GM18861 (cell line): ENCODE measurements at regions not wholly inside any gene's neighbourhood (a gene's known extent, or its start where the extent isn't known, plus 50 kb on each side); places are given as distances from the start of the nearest gene placed in this dataset.

Experiments
- ATAC-seq: cut with Tn5 transposase; IDR thresholded peaks from one replicate; pipeline ENCODE4 v1.9.1; 2021; ENCODE audit not compliant: unreplicated experiment

DNA sequence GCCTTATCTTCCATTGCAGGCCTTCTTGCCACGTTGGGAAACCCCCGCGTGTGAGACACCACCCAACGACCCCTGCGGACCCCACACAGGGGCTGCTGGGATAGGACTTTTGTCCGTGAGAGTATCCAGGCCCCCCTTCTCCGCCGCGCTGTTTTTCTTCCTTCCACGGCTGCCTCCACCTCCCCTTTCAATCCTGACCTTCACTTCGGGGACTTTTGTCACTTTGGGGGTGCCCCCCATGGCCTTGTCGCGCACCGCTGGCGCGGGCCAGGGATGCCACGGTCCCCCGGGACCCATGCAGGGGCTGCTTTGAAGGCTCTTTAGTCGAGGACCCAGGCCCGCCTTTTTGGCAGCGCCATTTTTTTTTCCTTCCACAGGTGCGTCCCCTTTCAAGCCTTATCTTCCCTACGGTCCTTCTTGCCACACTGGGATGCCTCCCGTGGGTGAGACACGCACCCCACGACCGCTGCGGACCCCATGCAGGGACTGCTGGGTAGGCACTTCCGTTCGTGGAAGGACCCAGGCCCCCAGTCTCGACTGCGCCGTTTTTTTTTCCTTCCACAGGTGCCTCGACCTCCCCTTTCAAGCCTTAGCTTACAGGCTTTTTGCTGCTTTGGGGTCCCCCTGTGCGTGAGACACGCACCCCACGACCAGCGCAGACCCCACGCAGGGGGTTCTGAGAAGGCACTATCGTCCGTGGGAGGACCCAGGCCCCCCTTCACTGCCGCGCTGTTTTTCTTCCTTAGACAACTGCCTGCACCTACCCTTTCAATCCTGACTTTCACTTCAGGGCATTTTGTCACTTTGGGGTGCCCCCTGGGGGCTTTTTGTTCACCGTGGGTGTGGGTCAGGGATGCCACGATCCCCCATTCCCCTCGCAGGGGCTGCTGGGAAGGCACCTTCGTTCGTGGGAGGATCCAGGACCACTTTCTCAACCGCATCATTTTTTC, 267.4 kb downstream of the ALG10 start:
- ATAC-seq, result no peak

DNA sequence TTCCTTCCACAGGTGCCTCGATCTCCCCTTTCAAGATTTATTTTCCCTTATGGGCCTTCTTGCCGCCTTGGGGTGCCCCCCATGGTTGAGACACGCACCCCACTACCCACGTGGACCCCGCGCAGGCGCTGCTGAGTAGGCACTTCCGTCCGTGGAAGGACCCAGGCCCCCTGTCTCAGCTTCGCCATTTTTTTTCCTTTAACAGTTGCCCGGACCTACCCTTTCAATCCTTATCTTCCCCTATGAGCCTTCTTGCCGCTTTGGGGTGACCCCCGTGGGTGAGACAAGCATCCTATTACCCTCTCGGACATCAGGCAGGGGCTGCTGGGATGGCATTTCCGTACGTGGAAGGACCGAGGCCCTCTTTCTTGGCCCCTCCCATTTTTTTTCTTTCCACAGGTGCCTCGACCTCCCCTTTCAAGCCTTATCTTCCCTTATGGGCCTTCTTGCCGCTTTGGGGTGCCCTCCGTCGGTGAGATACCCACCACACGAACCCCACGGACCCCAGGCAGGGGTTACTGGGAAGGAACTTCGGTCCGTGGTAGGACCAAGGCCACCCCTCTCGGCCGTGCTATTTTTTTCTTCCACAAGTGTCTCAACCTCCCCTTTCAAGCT, 268.2 kb downstream of the ALG10 start:
- no peak for ATAC-seq

DNA sequence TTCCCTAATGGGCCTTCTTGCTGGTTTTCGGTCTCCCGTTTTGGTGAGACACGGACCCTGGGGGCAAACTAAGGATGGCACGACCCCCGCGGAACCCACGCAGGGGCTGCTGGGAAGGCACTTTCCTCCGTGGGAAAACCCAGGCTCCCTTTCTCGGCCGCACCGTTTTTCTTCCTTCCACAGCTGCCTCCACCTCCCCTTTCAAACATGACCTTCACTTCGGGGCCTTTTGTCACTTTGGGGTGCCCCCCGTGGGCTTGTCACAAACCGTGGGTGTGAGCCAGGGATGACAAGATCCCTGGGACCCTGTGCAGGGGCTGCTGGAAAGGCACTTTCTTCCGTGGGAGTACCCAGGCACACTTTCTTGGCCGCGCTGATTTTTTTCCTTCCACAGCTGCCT, 268.7 kb downstream of the ALG10 start:
- ATAC-seq, result no peak

DNA sequence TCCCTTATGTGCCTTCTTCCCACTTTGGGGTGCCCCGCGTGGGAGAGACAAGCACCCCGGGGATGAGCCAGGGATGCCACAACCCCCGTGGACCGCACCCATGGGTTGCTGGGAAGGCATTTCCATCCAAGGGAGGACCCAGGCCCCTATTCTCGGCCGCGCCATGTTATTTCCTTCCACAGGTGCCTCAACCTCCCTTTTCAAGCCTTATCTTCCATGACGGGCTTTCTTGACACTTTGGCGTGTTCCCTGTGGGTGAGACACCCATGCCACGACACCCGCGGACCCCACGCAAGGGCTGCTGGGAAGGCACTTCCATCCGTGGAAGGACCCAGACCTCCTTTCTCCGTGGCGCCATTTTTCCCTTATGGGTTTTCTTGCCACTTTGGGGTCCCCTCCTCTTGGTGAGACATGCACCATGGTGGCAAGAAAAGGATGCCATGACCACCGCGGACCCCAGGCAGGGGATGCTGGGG, 269.2 kb downstream of the ALG10 start:
- no peak for ATAC-seq

DNA sequence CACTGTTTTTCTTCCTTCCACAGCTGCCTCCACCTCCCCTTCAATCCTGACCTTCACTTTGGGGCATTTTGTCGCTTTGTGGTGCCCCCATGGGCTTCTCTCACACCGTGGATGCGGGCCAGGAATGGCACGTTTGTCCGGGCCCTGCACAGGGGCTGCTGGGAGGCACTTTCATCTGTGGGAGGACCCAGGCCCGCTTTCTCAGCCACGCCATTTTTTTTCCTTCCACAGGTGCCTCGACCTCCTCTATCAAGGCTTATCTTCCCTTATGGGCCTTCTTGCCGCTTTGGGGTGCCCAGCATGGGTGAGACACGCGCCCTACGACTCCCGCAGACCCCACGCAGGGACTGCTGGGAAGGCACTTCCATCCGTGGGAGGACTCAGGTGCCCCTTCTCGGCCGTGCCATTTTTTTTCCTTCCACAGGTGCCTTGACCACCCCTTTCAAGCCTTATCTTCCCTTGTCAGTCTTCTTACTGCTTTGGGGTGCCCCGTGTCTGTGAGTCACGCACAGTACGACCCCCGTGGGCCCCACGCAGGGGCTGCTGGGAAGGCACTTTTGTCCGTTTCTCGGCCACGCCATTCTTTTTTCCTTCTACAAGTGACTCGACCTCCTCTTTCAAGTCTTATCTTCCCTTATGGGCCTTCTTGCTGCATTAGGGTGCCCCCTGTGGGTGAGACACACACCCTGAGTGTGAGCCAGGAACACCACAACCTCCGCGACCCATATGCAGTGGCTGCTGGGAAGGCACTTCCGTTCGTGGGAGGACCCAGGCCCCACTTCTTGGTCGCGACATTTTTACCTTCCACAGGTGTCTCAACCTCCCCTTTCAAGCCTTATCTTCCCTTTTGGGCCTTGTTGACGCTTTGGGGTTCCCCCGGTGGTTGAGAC, 270.7 kb downstream of the ALG10 start:
- no peak for ATAC-seq

DNA sequence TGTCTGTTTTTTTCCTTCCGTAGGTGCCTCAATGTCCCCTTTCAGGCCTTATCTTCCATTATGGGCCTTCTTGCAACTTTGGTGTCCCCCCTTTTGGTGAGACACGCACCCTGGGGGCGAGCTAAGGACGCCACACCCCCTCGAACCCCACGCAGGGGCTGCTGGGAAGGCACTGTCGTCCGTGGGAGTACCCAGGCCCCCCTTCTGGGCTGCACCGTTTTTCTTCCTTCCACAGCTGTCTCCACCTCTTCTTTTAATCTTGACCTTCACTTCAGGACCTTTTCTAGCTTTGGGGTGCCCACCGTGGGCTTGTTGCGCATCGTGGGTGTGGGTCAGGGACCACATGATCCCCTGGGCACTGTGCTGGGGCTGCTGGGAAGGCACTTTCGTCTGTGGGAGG, 271.8 kb downstream of the ALG10 start:
- ATAC-seq, result no peak

DNA sequence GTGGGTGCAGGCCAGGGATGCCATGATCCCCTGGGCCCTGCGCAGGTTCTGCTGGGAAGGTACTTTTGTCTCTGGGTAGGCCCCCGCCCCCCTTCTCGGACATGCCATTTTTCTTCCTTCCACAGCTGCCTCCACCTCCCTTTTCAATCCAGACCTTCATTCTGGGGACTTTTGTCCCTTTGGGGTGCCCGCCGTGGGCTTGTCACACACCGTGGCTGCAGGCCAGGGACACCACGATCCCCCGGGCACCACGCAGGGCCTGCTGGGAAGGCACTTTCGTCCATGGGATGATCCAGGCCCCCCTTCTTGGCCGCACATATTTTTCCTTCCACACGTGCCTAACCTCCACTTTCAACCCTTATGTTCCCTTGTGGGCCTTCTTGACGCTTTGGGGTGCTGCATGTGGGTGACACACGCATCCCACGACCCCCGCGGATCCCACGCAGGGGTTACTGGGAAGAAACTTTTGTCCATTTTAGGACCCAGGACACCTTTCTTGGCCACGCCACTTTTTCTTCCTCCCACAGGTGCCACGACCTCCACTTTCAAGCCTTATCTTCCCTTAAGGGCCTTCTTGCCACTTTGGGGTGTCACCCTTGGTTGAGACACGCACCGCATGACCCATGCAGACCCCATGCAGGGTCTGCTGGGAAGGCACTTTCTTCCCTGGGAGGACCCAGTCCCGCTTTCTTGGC, 272.5 kb downstream of the ALG10 start:
- ATAC-seq, result no peak

DNA sequence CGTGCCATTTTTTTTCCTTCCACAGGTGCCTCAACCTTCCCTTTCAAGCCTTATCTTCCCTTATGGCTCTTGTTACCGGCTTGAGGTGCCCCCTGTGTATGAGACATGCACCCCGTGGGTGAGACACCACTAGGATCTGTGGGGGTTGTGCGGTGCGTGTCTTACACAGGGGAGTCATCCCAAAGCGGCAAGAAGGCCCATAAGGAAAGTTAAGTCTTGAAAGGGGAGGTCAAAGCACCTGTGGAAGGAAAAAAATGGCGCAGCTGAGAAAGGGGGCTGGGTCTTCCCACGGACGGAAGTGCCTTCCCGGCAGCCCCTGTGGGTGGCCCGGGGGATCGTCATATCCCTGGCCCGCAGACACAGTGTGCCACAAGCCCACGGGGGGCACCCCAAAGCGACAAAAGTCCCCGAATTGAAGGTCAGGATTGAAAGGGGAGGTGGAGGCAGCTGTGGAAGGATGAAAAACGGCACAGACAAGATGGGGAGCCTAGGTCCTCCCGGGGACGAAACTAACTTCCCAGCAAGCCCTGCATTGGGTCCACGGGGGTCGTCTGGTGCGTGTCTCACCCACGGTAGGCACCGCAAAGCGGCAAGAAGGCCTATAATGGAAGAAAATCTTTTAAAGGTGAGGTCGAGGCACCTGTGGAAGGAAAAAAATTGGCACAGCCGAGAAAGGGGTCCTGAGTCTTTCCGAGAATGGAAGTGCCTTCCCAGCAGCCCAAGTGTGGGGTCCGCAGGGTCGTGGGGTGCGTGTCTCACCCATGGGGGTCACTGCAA, 273.3 kb downstream of the ALG10 start:
- ATAC-seq, result no peak

DNA sequence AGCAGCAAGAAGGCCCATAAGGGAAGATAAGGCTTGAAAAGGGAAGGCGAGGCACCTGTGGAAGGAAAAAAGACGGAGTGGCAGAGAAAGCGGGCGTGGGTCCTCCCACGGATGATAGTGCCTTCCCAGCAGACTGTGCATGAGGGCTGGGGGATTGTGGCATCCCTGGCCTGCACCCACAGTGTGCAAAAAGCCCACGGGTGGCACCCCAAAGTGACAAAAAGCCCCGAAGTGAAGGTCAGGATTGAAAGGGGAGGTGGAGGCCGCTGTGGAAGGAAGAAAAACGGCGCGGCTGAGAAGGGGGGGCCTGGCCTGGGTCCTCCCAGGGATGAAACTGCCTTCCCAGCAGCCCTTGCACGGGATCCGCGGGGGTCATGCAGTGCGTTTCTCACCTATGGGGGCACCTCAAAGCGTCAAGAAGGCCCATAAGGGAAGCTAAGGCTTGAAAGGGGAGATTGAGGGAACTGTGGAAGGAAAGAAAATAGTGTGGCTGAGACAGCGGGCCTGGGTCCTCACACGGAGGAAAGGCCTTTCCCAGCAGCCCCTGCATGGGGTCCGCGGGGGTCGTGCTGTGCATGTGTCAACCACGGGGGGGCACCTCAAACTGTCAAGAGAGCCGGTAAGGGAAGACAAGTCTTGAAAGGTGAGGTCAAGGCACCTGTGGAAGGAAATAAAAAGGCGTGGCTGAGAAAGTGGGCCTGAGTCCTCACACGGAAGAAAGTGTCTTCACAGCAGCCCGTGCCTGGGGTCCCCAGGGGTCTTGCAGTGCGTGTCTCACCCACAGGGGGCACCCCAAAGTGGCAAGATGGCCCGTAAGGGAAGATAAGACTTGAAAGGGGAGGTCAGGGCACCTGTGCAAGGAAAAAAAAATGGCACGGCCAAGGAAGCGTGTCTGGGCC, 274.1 kb downstream of the ALG10 start:
- no peak for ATAC-seq

DNA sequence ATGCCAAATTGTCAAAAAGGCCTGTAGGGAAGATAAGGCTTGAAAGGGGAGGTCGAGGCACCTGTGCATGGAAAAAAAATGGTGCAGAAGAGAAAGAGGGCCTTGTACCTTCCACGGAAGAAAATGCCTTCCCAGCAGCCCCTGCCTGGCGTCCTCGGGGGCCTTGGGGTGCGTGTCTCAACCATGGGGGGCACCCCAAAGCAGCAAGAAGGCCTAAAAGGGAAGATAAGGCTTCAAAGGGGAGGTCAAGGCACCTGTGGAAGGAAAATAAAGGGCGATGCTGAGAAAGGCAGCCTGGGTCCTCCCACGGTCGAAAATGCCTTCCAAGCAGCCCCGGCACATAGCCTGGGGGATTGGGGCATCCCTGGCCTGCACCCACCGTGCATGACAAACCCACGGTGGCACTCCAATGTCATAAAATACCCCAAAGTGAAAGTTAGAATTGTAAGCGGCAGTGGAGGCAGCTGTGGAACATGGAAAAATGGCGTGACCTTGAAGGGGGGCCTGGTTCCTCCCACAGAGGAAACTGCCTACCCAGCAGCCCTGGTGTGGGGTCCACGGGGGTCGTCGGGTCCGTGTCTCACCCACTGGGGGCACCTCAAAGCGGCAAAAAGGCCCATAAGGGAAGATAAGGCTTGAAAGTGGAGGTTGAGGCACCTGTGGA, 275.0 kb downstream of the ALG10 start:
- no peak for ATAC-seq

DNA sequence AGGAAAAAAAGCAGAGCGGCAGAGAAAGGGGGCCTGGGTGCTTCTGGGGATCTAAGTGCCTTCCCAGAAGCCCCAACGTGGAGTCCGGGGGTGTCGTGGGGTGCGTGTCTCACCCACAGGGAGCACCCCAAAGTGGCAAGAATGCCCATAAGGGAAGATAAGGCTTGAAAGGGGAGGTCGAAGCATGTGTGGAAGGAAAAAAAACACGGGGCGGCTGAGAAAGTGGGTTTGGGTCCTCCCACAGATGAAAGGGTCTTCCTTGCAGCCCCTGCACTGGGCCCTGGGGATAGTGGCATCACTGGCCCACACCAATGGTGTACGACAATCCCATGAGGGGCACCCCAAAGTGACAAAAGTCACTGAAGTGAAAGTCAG, 275.5 kb downstream of the ALG10 start:
- ATAC-seq, result no peak

DNA sequence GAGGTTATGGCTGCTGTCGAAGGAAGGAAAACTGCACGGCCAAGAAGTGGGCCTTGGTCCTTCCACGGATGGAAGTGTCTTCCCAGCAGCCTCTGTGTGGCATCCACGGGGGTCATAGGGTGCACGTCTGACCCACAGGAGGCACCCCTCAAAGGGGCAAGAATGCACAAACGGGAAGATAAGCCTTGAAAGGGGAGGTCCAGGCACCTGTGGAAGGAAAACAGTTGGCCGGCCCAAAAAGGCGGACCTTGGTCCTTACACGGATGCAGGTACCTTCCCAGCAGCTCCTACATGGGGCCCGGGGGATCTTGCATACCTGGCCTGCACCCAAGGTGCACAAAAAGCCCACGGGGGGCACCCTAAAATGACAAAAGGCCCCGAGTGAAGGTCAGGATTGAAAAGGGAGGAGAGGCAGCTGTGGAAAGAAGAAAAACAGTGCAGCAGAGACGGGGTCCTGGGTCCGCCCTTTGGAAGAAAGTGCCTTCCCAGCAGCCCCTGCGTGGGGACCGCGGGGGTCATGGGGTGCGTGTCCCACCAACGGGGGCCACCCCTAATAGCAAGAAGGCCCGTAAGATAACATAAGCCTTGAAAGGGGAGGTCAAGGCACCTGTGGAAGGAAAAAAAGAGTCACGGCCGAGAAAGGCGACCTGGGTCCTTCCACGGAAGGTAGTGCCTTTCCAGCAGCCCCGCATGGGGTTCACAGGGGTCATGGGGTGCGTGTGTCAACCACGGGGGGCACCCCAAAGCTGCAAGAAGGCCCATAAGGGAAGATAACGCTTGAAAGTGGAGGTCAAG, 276.1 kb downstream of the ALG10 start:
- no peak for ATAC-seq

DNA sequence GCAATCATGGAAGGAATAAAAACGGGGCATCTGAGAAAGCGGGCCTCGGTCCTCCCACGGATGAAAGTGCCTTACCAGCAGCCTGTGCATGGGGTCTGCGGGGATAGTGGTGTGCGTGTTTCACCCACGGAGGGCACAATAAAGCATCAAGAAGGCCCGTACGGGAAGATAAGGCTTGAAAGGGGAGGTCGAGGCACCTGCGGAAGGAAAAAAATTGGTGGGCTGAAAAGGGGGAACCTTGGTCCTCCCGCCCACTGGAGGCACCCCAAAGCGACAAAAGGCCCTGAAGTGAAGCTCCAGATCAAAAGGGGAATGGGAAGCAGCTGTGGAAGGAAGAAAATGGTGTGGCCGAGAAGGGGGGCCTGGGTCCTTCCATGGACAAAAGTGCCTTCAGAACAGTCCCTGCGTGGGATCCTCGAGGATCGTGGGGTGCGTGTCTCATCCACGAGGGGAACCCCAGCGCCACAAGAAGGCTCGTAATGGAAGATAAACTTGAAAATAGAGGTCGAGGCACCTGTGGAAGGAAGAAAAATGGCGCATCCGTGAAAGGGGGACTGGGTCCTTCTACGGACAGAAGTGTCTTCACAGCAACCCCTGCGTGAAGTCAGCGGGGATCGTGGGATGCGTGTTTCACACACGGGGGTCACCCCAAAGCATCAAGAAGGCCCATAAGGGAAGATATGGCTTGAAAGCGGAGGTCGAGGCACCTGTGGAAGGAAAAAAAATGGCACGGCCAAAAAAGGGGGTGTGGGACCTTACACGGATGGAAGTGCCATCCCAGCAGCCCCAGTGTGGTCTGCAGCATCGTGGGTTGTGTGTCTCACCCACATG, 276.9 kb downstream of the ALG10 start:
- ATAC-seq, result no peak

DNA sequence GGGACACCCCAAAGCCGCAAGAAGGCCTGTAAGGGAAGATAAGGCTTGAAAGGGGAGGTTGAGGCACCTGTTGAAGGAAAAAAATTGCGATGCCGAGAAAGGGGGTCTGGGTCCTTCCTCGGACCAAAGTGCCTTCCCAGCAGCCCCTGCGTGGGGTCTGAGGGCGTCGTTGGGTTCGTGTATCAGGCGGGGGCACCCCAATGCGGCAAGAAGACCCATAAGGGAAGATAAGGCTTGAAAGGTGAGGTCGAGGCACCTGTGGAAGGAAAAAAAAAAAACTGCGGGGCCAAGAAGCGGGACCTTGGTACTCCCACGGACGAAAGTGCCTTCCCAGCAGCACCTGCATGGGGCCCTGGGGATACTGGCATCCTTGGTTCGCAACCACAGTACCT, 277.5 kb downstream of the ALG10 start:
- ATAC-seq, result no peak

DNA sequence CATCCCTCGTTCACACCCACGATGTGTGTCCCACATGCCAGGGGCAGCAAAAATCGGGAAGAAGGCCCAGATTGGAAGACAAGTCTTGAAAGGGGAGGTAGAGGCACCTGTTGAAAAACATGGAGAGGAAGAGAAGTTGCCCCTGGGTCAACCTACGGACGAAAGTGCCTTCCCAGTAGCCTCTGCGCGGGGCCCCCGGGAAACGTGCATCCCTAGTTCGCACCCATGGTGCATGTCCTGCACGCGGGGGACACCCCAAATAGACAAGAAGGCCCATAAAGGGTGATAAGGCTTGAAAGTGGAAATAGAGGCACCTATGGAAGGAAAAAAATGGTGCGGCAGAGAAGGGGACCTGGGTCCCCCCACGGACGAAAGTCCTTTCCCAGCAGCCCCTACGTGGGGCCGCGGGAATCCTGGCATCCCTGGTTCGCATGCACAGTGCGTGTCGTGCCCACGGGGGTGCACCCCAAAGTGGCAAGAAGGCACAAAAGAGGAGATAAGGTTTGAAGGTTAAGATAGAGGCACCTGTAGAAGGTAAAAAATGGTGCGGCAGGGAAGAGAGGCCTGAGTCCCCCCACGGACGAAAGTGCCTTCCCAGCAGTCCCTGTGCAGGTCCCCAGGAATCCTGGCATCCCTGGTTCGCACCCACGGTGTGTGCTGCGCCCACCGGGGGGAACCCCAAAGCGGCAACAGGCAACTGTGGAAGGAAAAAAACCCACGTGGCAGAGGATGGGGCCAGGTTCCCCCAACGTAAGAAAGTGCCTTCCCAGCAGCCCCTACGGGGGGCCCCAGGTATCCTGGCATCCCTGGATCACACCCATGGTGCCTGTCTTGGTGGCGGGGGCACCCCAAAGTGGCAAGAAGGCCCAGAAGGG, 278.3 kb downstream of the ALG10 start:
- no peak for ATAC-seq
